Osteocyte (in vitro differentiated cells): ENCODE measurements at regions not wholly inside any gene's neighbourhood (a gene's known extent, or its start where the extent isn't known, plus 50 kb on each side); places are given as distances from the start of the nearest gene placed in this dataset.

Experiments
- DNase-seq: peaks from one replicate; pipeline ENCODE4 v3.0.0; 2021; ENCODE audit warnings: mixed read lengths; ENCODE audit not compliant: unreplicated experiment; ENCODE audit errors: extremely low spot score
- H3K27ac Mint-ChIP-seq: one replicate; pipeline ENCODE4 v1.8.0; 2021; ENCODE audit warnings: mild to moderate bottlenecking, mixed read lengths; ENCODE audit not compliant: unreplicated experiment
- H3K27me3 Mint-ChIP-seq: one replicate; pipeline ENCODE4 v1.8.0; 2021; ENCODE audit warnings: mixed read lengths; ENCODE audit not compliant: unreplicated experiment
- H3K36me3 Mint-ChIP-seq: one replicate; pipeline ENCODE4 v1.8.0; 2021; ENCODE audit warnings: mixed read lengths; ENCODE audit not compliant: unreplicated experiment
- H3K4me1 Mint-ChIP-seq: one replicate; pipeline ENCODE4 v1.8.0; 2021; ENCODE audit warnings: mixed read lengths; ENCODE audit not compliant: unreplicated experiment
- H3K4me3 Mint-ChIP-seq: one replicate; pipeline ENCODE4 v1.8.0; 2021; ENCODE audit warnings: mild to moderate bottlenecking, moderate library complexity, mixed read lengths; ENCODE audit not compliant: unreplicated experiment
- H3K9me3 Mint-ChIP-seq: one replicate; pipeline ENCODE4 v1.8.0; 2021; ENCODE audit warnings: mixed read lengths; ENCODE audit not compliant: unreplicated experiment
- CTCF ChIP-seq: fragments of 200-600 bp; sonication (generic); IDR thresholded peaks from 2 replicates; pipeline ENCODE4 v1.5.0; 2021; ENCODE audit warnings: antibody characterized with exemption, mild to moderate bottlenecking, moderate library complexity

- no peak for DNase-seq
- Mint-ChIP-seq H3K27me3 (no peaks in the 10 kb centered on the region), H3K4me1 (peaks cover 3% of the 10 kb centered on the region), H3K4me3 (no peak overlapping the region), H3K27ac (no peak overlapping the region), H3K9me3 (no peaks in the 10 kb centered on the region), H3K36me3 (no peaks in the 10 kb centered on the region)
- TF ChIP-seq CTCF, result no peak
Observed at GRCh38 chr6:149265945-149266344, 51.6 kb upstream of the TAB2 start.

GRCh38 chr6:149266659-149267058, 50.9 kb upstream of the TAB2 start:
- no peak for DNase-seq
- Mint-ChIP-seq H3K9me3 (no peaks in the 10 kb centered on the region), H3K4me1 (peaks cover 3% of the 10 kb centered on the region), H3K4me3 (no peak overlapping the region), H3K27me3 (no peaks in the 10 kb centered on the region), H3K27ac (no peak overlapping the region), H3K36me3 (no peaks in the 10 kb centered on the region)
- TF ChIP-seq CTCF, result no peak

DNA sequence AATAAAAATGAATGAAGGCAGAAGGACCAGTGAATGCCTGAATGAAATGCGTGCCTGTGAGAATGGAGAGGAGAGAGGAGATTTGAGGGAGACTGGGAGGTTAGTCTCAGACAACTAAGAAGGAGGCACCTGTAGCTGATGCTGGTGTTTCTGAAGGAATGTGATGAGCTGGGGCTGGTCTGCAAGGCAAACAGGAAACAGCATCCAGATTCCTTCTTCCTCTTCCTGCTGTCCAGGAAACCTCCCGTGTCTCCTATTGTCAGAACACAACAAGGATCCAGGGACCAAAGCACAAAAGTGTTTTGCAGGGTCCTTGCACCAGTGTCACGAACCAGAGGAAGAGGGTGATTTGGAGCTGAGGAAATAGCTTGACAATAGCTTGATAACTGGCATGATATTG, 50.4 kb upstream of the TAB2 start:
- Mint-ChIP-seq H3K4me3 (no peak overlapping the region), H3K27me3 (no peaks in the 10 kb centered on the region), H3K36me3 (no peaks in the 10 kb centered on the region), H3K9me3 (no peaks in the 10 kb centered on the region), H3K4me1 (peaks cover 3% of the 10 kb centered on the region), H3K27ac (no peak overlapping the region)
- no peak for DNase-seq
- TF ChIP-seq CTCF, result no peak

- H3K36me3 Mint-ChIP-seq, result no peaks in the 10 kb centered on the region
- no peak for TF ChIP-seq CTCF
- no peak overlapping the region for H3K4me3 Mint-ChIP-seq
- no peak overlapping the region for H3K27ac Mint-ChIP-seq
- no peaks in the 10 kb centered on the region for H3K27me3 Mint-ChIP-seq
- no peak for DNase-seq
- H3K9me3 Mint-ChIP-seq, result no peaks in the 10 kb centered on the region
- peaks cover 3% of the 10 kb centered on the region for H3K4me1 Mint-ChIP-seq
Observed at GRCh38 chr6:149267513-149268043, 49.9 kb upstream of the TAB2 start.
